ENCODE measurements at regions not wholly inside any gene's neighbourhood (a gene's known extent, or its start where the extent isn't known, plus 50 kb on each side); places are given as distances from the start of the nearest gene placed in this dataset.

- Histone ChIP-seq H3K27ac (ENCODE audit: low read depth, low read length) (no peak overlapping the region), H3K4me1 (ENCODE audit: control insufficient read depth, insufficient read depth, low read length, unreplicated experiment) (no peaks in the 10 kb centered on the region), H3K4me3 (ENCODE audit: low read depth, low read length) (no peak overlapping the region), H2AFZ (ENCODE audit: low read length, unreplicated experiment) (no peak overlapping the region), H3K27me3 (ENCODE audit: insufficient read depth, low read length) (no peaks in the 10 kb centered on the region), H3K79me2 (ENCODE audit: control insufficient read depth, insufficient read depth, low read length, unreplicated experiment) (no peaks in the 10 kb centered on the region), H3K36me3 (ENCODE audit: insufficient read depth, low read length) (no peaks in the 10 kb centered on the region)
Observed at GRCh38 chr19:32123355-32123940, 222.0 kb upstream of the ZNF507 start.

GRCh38 chr19:32124585-32124984 lies 220.8 kb upstream of the ZNF507 start:
- no peaks in the 10 kb centered on the region for H3K79me2 ChIP-seq (ENCODE audit: control insufficient read depth, insufficient read depth, low read length, unreplicated experiment)
- no peaks in the 10 kb centered on the region for H3K27me3 ChIP-seq (ENCODE audit: insufficient read depth, low read length)
- H2AFZ ChIP-seq (ENCODE audit: low read length, unreplicated experiment), result no peak overlapping the region
- H3K27ac ChIP-seq (ENCODE audit: low read depth, low read length), result no peak overlapping the region
- no peaks in the 10 kb centered on the region for H3K4me1 ChIP-seq (ENCODE audit: control insufficient read depth, insufficient read depth, low read length, unreplicated experiment)
- no peak overlapping the region for H3K4me3 ChIP-seq (ENCODE audit: low read depth, low read length)
- H3K36me3 ChIP-seq (ENCODE audit: insufficient read depth, low read length), result no peaks in the 10 kb centered on the region

GRCh38 chr19:32129141-32129540 lies 216.3 kb upstream of the ZNF507 start:
- no peaks in the 10 kb centered on the region for H3K27me3 ChIP-seq (ENCODE audit: insufficient read depth, low read length)
- no peaks in the 10 kb centered on the region for H3K36me3 ChIP-seq (ENCODE audit: insufficient read depth, low read length)
- no peaks in the 10 kb centered on the region for H3K79me2 ChIP-seq (ENCODE audit: control insufficient read depth, insufficient read depth, low read length, unreplicated experiment)
- H3K4me3 ChIP-seq (ENCODE audit: low read depth, low read length), result no peak overlapping the region
- H2AFZ ChIP-seq (ENCODE audit: low read length, unreplicated experiment), result no peak overlapping the region
- no peak overlapping the region for H3K27ac ChIP-seq (ENCODE audit: low read depth, low read length)
- no peaks in the 10 kb centered on the region for H3K4me1 ChIP-seq (ENCODE audit: control insufficient read depth, insufficient read depth, low read length, unreplicated experiment)

- H3K36me3 ChIP-seq (ENCODE audit: insufficient read depth, low read length), result no peaks in the 10 kb centered on the region
- H3K4me1 ChIP-seq (ENCODE audit: control insufficient read depth, insufficient read depth, low read length, unreplicated experiment), result no peaks in the 10 kb centered on the region
- no peak overlapping the region for H3K4me3 ChIP-seq (ENCODE audit: low read depth, low read length)
- no peaks in the 10 kb centered on the region for H3K79me2 ChIP-seq (ENCODE audit: control insufficient read depth, insufficient read depth, low read length, unreplicated experiment)
- H3K27me3 ChIP-seq (ENCODE audit: insufficient read depth, low read length), result no peaks in the 10 kb centered on the region
- H2AFZ ChIP-seq (ENCODE audit: low read length, unreplicated experiment), result no peak overlapping the region
- H3K27ac ChIP-seq (ENCODE audit: low read depth, low read length), result no peak overlapping the region
Observed at GRCh38 chr19:32130332-32130731, 215.1 kb upstream of the ZNF507 start.

GRCh38 chr19:32131005-32131404 lies 214.4 kb upstream of the ZNF507 start:
- Histone ChIP-seq H2AFZ (ENCODE audit: low read length, unreplicated experiment) (no peak overlapping the region), H3K4me3 (ENCODE audit: low read depth, low read length) (no peak overlapping the region), H3K27ac (ENCODE audit: low read depth, low read length) (no peak overlapping the region), H3K27me3 (ENCODE audit: insufficient read depth, low read length) (no peaks in the 10 kb centered on the region), H3K4me1 (ENCODE audit: control insufficient read depth, insufficient read depth, low read length, unreplicated experiment) (no peaks in the 10 kb centered on the region), H3K79me2 (ENCODE audit: control insufficient read depth, insufficient read depth, low read length, unreplicated experiment) (no peaks in the 10 kb centered on the region), H3K36me3 (ENCODE audit: insufficient read depth, low read length) (no peaks in the 10 kb centered on the region)

GRCh38 chr19:32138416-32138815 lies 207.0 kb upstream of the ZNF507 start:
- no peak overlapping the region for H3K4me3 ChIP-seq (ENCODE audit: low read depth, low read length)
- no peaks in the 10 kb centered on the region for H3K27me3 ChIP-seq (ENCODE audit: insufficient read depth, low read length)
- no peak overlapping the region for H3K27ac ChIP-seq (ENCODE audit: low read depth, low read length)
- H3K4me1 ChIP-seq (ENCODE audit: control insufficient read depth, insufficient read depth, low read length, unreplicated experiment), result no peaks in the 10 kb centered on the region
- no peaks in the 10 kb centered on the region for H3K36me3 ChIP-seq (ENCODE audit: insufficient read depth, low read length)
- no peaks in the 10 kb centered on the region for H3K79me2 ChIP-seq (ENCODE audit: control insufficient read depth, insufficient read depth, low read length, unreplicated experiment)
- no peak overlapping the region for H2AFZ ChIP-seq (ENCODE audit: low read length, unreplicated experiment)

- H3K4me3 ChIP-seq (ENCODE audit: low read depth, low read length), result no peak overlapping the region
- no peak overlapping the region for H3K27ac ChIP-seq (ENCODE audit: low read depth, low read length)
- no peaks in the 10 kb centered on the region for H3K36me3 ChIP-seq (ENCODE audit: insufficient read depth, low read length)
- H2AFZ ChIP-seq (ENCODE audit: low read length, unreplicated experiment), result no peak overlapping the region
- H3K27me3 ChIP-seq (ENCODE audit: insufficient read depth, low read length), result no peaks in the 10 kb centered on the region
- H3K79me2 ChIP-seq (ENCODE audit: control insufficient read depth, insufficient read depth, low read length, unreplicated experiment), result no peaks in the 10 kb centered on the region
- no peaks in the 10 kb centered on the region for H3K4me1 ChIP-seq (ENCODE audit: control insufficient read depth, insufficient read depth, low read length, unreplicated experiment)
Observed at GRCh38 chr19:32141840-32142511, 203.4 kb upstream of the ZNF507 start.

GRCh38 chr19:32146664-32147063 lies 198.7 kb upstream of the ZNF507 start:
- H3K4me3 ChIP-seq (ENCODE audit: low read depth, low read length), result no peak overlapping the region
- H2AFZ ChIP-seq (ENCODE audit: low read length, unreplicated experiment), result no peak overlapping the region
- no peaks in the 10 kb centered on the region for H3K27me3 ChIP-seq (ENCODE audit: insufficient read depth, low read length)
- H3K36me3 ChIP-seq (ENCODE audit: insufficient read depth, low read length), result no peaks in the 10 kb centered on the region
- no peaks in the 10 kb centered on the region for H3K79me2 ChIP-seq (ENCODE audit: control insufficient read depth, insufficient read depth, low read length, unreplicated experiment)
- H3K27ac ChIP-seq (ENCODE audit: low read depth, low read length), result no peak overlapping the region
- H3K4me1 ChIP-seq (ENCODE audit: control insufficient read depth, insufficient read depth, low read length, unreplicated experiment), result no peaks in the 10 kb centered on the region

GRCh38 chr19:32150605-32151004 lies 194.8 kb upstream of the ZNF507 start:
- H3K4me1 ChIP-seq (ENCODE audit: control insufficient read depth, insufficient read depth, low read length, unreplicated experiment), result no peaks in the 10 kb centered on the region
- no peaks in the 10 kb centered on the region for H3K27me3 ChIP-seq (ENCODE audit: insufficient read depth, low read length)
- H3K27ac ChIP-seq (ENCODE audit: low read depth, low read length), result no peak overlapping the region
- no peak overlapping the region for H2AFZ ChIP-seq (ENCODE audit: low read length, unreplicated experiment)
- no peaks in the 10 kb centered on the region for H3K79me2 ChIP-seq (ENCODE audit: control insufficient read depth, insufficient read depth, low read length, unreplicated experiment)
- no peaks in the 10 kb centered on the region for H3K36me3 ChIP-seq (ENCODE audit: insufficient read depth, low read length)
- H3K4me3 ChIP-seq (ENCODE audit: low read depth, low read length), result no peak overlapping the region

GRCh38 chr19:32154418-32154817 lies 191.0 kb upstream of the ZNF507 start:
- Histone ChIP-seq H2AFZ (ENCODE audit: low read length, unreplicated experiment) (no peak overlapping the region), H3K27me3 (ENCODE audit: insufficient read depth, low read length) (no peaks in the 10 kb centered on the region), H3K36me3 (ENCODE audit: insufficient read depth, low read length) (no peaks in the 10 kb centered on the region), H3K4me3 (ENCODE audit: low read depth, low read length) (no peak overlapping the region), H3K27ac (ENCODE audit: low read depth, low read length) (no peak overlapping the region), H3K4me1 (ENCODE audit: control insufficient read depth, insufficient read depth, low read length, unreplicated experiment) (no peaks in the 10 kb centered on the region), H3K79me2 (ENCODE audit: control insufficient read depth, insufficient read depth, low read length, unreplicated experiment) (no peaks in the 10 kb centered on the region)

GRCh38 chr19:32164384-32164992 lies 180.9 kb upstream of the ZNF507 start:
- no peaks in the 10 kb centered on the region for H3K27me3 ChIP-seq (ENCODE audit: insufficient read depth, low read length)
- no peak overlapping the region for H2AFZ ChIP-seq (ENCODE audit: low read length, unreplicated experiment)
- H3K36me3 ChIP-seq (ENCODE audit: insufficient read depth, low read length), result no peaks in the 10 kb centered on the region
- no peaks in the 10 kb centered on the region for H3K79me2 ChIP-seq (ENCODE audit: control insufficient read depth, insufficient read depth, low read length, unreplicated experiment)
- H3K4me1 ChIP-seq (ENCODE audit: control insufficient read depth, insufficient read depth, low read length, unreplicated experiment), result no peaks in the 10 kb centered on the region
- no peak overlapping the region for H3K4me3 ChIP-seq (ENCODE audit: low read depth, low read length)
- no peak overlapping the region for H3K27ac ChIP-seq (ENCODE audit: low read depth, low read length)

All from ACC112 (cell line).